Caco-2 (cell line): ENCODE measurements at regions not wholly inside any gene's neighbourhood (a gene's known extent, or its start where the extent isn't known, plus 50 kb on each side); places are given as distances from the start of the nearest gene placed in this dataset.

Source experiments
- BruUV-seq: library from RNA; stranded (reverse); fragments of 400-500 nt; replicated peaks from 2 replicates; lab custom pipeline; 2021; lab: Mats Ljungman, UMichigan
- CTCF ChIA-PET: fragments of 300-600 bp; sonication (Branson Sonifier 250); formaldehyde crosslinking; loops from one replicate; lab custom pipeline; 2022; ENCODE audit warnings: antibody characterized with exemption; lab: Charles Lee
- POLR2A ChIA-PET: fragments of 300-600 bp; sonication (Branson Sonifier 250); formaldehyde crosslinking; loops from one replicate; lab custom pipeline; 2022; ENCODE audit warnings: antibody characterized with exemption; lab: Charles Lee
- DNase-seq, 2 experiments: peaks; one replicate each; pipeline versions ENCODE4 v3.0.0 to v3.0.0-alpha.2; 2020 to 2022
- H3K27me3 ChIP-seq: replicated peaks from 2 replicates; pipeline ENCODE4 v1.6.0; 2011; ENCODE audit warnings: low read length; ENCODE audit not compliant: control insufficient read depth, insufficient read depth
- H3K36me3 ChIP-seq: 2 replicates; pipeline ENCODE4 v1.5.1; 2011; ENCODE audit warnings: low read length; ENCODE audit not compliant: control insufficient read depth, insufficient read depth
- H3K4me1 ChIP-seq: fragments of 250-450 bp; sonication (Bioruptor Pico); 2 replicates; pipeline ENCODE4 v1.5.1; 2020; ENCODE audit warnings: mild to moderate bottlenecking
- H3K4me3 ChIP-seq: 2 replicates; pipeline ENCODE4 v1.5.1; 2011; ENCODE audit warnings: low read depth, mild to moderate bottlenecking, control low read depth, low read length
- H3K9me3 ChIP-seq: fragments of 250-450 bp; sonication (Bioruptor Pico); 2 replicates; pipeline ENCODE4 v1.5.1; 2020; ENCODE audit warnings: mild to moderate bottlenecking, moderate library complexity
- H3K27ac Mint-ChIP-seq: one replicate; pipeline ENCODE4 v1.8.0; 2022; ENCODE audit warnings: mixed read lengths; ENCODE audit not compliant: unreplicated experiment
- H3K27me3 Mint-ChIP-seq: one replicate; pipeline ENCODE4 v1.8.0; 2022; ENCODE audit warnings: mixed read lengths; ENCODE audit not compliant: insufficient read depth, unreplicated experiment
- H3K36me3 Mint-ChIP-seq: one replicate; pipeline ENCODE4 v1.8.0; 2022; ENCODE audit warnings: mild to moderate bottlenecking, mixed read lengths; ENCODE audit not compliant: insufficient read depth, unreplicated experiment
- H3K4me1 Mint-ChIP-seq: one replicate; pipeline ENCODE4 v1.8.0; 2022; ENCODE audit warnings: low read depth, mixed read lengths; ENCODE audit not compliant: unreplicated experiment
- H3K4me3 Mint-ChIP-seq: one replicate; pipeline ENCODE4 v1.8.0; 2022; ENCODE audit warnings: mild to moderate bottlenecking, moderate library complexity, mixed read lengths; ENCODE audit not compliant: unreplicated experiment
- H3K9me3 Mint-ChIP-seq: one replicate; pipeline ENCODE4 v1.8.0; 2022; ENCODE audit warnings: mixed read lengths; ENCODE audit not compliant: unreplicated experiment
- intact Hi-C: fragments of 100-400 bp; cut with micrococcal nuclease; formaldehyde crosslinking; loops from one replicate; pipeline ENCODE4 v1.10.0; 2022; ENCODE audit not compliant: unreplicated experiment
- TF ChIP-seq, protein P1 (sequence below), 2 experiments: fragments of 200-600 bp in 1 of 2; IDR thresholded peaks; 1 replicate in 1 of 2; 2 replicates in 1 of 2; pipeline versions ENCODE4 v1.5.1 to v1.8.0; 2011 to 2022; ENCODE audit warnings: antibody characterized with exemption in 1 of 2, control low read depth in 1 of 2, inconsistent platforms in 1 of 2, low read depth in 1 of 2, low read length in 1 of 2, mild to moderate bottlenecking in 1 of 2, moderate library complexity in 1 of 2; ENCODE audit not compliant: insufficient read depth in 1 of 2, severe bottlenecking in 1 of 2, unreplicated experiment in 1 of 2

DNA sequence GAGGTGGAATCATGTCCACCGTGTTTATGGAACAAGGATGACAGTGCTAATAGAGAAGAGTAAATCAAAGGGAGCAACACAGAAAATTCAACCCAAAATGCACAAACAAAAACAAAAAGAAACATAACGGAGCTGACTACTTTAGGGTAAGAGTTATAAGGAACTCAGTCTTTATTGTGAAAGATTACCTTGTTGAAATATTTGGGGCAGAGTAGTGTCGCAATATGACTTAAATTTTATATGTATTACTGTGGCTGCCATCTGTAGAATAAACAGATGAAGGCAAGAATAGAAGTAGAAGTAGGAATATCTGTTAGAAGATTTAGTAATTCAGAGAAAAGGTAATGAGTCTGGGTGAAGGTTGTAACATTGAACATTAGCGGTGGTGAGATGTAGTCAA is 913.9 kb downstream of the BRINP3 start:
- no peaks in the 10 kb centered on the region for H3K4me1 Mint-ChIP-seq
- H3K36me3 Mint-ChIP-seq: no peaks in the 10 kb centered on the region
- no peaks in the 10 kb centered on the region for H3K9me3 Mint-ChIP-seq
- TF ChIP-seq, protein P1, sequence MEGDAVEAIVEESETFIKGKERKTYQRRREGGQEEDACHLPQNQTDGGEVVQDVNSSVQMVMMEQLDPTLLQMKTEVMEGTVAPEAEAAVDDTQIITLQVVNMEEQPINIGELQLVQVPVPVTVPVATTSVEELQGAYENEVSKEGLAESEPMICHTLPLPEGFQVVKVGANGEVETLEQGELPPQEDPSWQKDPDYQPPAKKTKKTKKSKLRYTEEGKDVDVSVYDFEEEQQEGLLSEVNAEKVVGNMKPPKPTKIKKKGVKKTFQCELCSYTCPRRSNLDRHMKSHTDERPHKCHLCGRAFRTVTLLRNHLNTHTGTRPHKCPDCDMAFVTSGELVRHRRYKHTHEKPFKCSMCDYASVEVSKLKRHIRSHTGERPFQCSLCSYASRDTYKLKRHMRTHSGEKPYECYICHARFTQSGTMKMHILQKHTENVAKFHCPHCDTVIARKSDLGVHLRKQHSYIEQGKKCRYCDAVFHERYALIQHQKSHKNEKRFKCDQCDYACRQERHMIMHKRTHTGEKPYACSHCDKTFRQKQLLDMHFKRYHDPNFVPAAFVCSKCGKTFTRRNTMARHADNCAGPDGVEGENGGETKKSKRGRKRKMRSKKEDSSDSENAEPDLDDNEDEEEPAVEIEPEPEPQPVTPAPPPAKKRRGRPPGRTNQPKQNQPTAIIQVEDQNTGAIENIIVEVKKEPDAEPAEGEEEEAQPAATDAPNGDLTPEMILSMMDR (IDR thresholded peaks at IDR 0.05; ENCODE audit: insufficient read depth in 1 of 2, low read depth in 1 of 2, low read length in 1 of 2, severe bottlenecking in 1 of 2, unreplicated experiment in 1 of 2): no peak
- no peaks in the 10 kb centered on the region for H3K36me3 ChIP-seq
- H3K27ac Mint-ChIP-seq: no peak overlapping the region
- intact Hi-C loops: no loop called here
- H3K27me3 ChIP-seq: no peaks in the 10 kb centered on the region
- no peaks in the 10 kb centered on the region for H3K4me1 ChIP-seq
- ChIA-PET POLR2A (no interaction called here), CTCF (no interaction called here)
- no peaks in the 10 kb centered on the region for H3K27me3 Mint-ChIP-seq
- no TSS peak for BruUV-seq
- H3K4me3 ChIP-seq: no peak overlapping the region
- no peak overlapping the region for H3K4me3 Mint-ChIP-seq
- no peak for DNase-seq
- H3K9me3 ChIP-seq: no peaks in the 10 kb centered on the region

DNA sequence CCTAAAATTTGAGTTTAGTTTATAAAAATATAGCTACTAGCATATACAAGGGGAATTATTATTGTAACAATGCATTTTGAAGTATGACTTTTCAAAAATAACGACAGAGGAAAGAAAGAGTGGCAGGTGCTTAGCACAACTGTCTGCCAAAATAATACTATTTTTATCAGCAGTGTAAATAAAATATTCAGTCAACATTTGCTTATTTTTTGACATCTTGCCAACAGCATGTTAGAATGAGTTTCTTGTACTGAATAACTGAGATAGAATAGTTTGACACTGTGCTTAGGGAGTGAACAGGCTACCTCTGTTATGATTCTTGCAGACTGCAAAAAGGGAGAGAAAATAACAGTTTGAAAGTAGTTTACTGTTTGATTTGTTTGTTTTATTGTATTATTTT is 909.8 kb downstream of the BRINP3 start:
- no peaks in the 10 kb centered on the region for H3K27me3 ChIP-seq
- no peak for DNase-seq
- Mint-ChIP-seq H3K36me3 (no peaks in the 10 kb centered on the region), H3K9me3 (no peaks in the 10 kb centered on the region), H3K4me3 (no peak overlapping the region), H3K27ac (no peak overlapping the region), H3K27me3 (no peaks in the 10 kb centered on the region), H3K4me1 (no peaks in the 10 kb centered on the region)
- H3K4me3 ChIP-seq: no peak overlapping the region
- no peaks in the 10 kb centered on the region for H3K36me3 ChIP-seq
- TF ChIP-seq, protein P1 (IDR thresholded peaks at IDR 0.05; ENCODE audit: insufficient read depth in 1 of 2, low read depth in 1 of 2, low read length in 1 of 2, severe bottlenecking in 1 of 2, unreplicated experiment in 1 of 2): no peak
- POLR2A ChIA-PET: no interaction called here
- CTCF ChIA-PET: no interaction called here
- no peaks in the 10 kb centered on the region for H3K4me1 ChIP-seq
- no TSS peak for BruUV-seq
- intact Hi-C loops: no loop called here
- H3K9me3 ChIP-seq: no peaks in the 10 kb centered on the region

DNA sequence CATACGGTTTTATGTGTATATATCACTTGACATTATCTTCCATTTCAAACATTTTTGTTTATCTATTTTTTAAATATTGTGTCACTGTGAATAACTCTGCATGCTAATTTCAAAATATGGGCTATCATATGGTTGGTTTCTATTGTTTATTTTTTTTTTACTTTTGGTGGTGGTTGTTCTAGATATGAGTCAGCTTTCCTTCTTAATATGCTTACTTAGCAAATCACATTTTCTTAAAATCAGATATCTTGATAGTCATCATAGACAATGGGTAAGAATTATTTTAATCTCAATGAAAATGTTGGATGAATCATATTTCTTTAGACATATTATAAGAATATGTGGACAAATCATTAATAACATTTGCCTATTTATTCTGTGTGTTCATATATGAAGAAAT is 881.5 kb downstream of the BRINP3 start:
- Mint-ChIP-seq H3K9me3 (no peaks in the 10 kb centered on the region), H3K27ac (no peak overlapping the region), H3K27me3 (no peaks in the 10 kb centered on the region), H3K4me1 (no peaks in the 10 kb centered on the region), H3K4me3 (no peak overlapping the region), H3K36me3 (no peaks in the 10 kb centered on the region)
- Histone ChIP-seq H3K27me3 (no peaks in the 10 kb centered on the region), H3K9me3 (no peaks in the 10 kb centered on the region), H3K4me3 (no peak overlapping the region), H3K4me1 (no peaks in the 10 kb centered on the region; the same call in 1 of the 2 replicates), H3K36me3 (no peaks in the 10 kb centered on the region)
- intact Hi-C loops: no loop called here
- POLR2A ChIA-PET: no interaction called here
- BruUV-seq: no TSS peak
- DNase-seq: no peak
- CTCF ChIA-PET: no interaction called here
- TF ChIP-seq, protein P1 (IDR thresholded peaks at IDR 0.05; ENCODE audit: insufficient read depth in 1 of 2, low read depth in 1 of 2, low read length in 1 of 2, severe bottlenecking in 1 of 2, unreplicated experiment in 1 of 2): no peak
